HL-60/S4 treated with phorbol 12-myristate 13-acetate at 8.2 ng/mL for 4 days and 3 days (cell line): ENCODE measurements at regions not wholly inside any gene's neighbourhood (a gene's known extent, or its start where the extent isn't known, plus 50 kb on each side); places are given as distances from the start of the nearest gene placed in this dataset.

Experiments used
- in situ Hi-C: fragments of 300-500 bp; cut with MboI; formaldehyde crosslinking; loops from 2 replicates; pipeline ENCODE4 v1.15.0; 2022; ENCODE audit warnings: low sequenced_read_pairs

DNA sequence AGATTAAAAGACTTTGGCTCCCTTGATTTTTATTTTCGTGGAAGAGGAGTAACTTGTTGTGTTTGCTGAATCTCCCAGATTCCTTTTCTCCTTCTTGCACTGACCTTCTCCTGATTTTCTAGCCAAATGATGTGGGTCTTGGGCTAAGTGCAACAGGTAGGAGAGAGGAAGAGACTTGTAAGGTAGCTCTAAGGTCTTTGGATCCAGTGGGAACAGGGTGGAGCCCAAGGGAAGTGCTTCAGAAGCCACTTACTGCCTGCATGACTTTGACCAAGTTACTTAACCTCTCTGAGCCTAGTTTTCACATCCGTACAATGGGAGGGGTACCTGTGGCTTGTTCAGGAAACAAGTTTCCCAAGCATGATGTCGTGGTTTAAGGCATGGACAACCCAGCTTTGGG, 111.3 kb upstream of the IRX3 start:
- in situ Hi-C loops = no loop called here

DNA sequence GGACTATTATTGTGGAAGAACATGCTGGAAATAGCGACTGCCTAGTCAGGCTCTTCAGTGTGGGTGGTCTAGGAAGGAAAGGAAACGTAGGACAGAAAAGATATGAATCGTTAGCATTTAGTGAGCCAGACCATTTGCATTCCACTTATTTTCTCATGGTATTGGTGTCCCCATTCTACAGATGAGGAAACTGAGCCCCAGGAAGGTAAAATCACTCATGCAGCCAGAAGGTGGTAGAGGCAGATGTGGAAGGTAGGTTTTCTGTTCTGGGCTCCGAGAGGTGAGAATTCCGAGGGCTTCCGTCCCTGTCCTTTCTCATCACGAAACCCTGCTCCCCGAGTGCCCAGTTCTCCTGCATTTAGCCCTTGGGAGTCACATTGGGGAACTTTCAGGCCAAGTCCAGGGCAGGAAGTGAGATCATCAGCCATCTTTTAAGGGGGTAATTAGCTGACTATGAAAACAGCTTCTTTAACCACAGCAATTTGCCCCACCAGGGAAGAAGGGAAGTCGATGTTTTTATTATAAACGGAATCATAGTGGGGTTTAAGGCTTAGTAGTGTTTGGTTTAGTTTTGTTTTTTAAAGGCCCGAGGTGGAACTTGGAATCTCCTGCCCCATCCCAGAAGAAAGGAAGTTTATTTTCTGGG, 110.7 kb upstream of the IRX3 start:
- in situ Hi-C loops = no loop called here

DNA sequence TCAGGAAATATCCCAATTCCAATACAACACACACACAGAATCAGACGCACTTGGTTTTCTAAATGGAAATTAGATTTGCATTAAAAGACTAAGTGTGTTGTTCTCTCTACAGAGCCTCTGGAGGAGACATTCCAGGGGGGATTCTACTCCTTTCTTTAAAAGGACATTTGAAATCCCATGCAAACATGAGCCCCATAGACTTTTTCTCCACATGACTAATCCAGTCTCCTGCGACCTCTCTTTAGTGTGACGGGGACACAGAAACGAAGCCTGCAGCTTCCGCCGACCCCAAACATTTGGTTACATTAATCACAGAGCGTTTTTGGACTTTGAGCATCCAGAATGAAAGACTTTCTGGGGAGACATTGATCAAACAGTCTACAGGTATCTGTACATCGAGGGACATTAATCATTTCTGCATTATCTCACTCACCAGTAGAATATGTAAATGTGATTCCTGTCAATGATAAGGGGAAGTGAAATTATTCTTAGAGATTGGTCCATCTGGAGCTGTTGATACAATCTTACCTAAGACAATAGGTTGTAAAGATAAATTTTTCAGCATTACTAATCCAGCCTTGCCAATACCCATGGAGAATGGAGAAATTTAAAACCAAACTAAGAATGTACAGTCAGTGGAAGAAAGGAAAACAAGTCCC, 103.4 kb upstream of the IRX3 start:
- in situ Hi-C loops = no loop called here

DNA sequence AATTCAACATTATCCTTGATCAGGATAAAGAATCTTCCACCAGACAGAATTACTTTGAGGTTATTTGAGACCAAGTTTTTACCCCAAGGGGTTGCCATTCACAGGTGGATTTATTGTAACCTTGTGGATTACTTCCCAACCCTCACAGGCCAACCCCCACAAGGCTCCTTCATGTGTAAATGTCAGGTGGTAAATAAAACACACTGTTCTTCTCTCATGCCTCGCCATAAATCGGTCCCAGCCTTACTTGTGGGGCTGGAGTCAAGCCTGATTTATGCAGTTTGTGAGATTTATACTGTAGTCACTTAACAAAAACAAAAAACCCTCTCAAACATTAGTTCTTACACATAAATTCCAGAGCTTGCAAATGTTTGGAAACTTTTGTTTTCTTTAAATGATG, 98.6 kb upstream of the IRX3 start:
- in situ Hi-C loops = no loop called here

DNA sequence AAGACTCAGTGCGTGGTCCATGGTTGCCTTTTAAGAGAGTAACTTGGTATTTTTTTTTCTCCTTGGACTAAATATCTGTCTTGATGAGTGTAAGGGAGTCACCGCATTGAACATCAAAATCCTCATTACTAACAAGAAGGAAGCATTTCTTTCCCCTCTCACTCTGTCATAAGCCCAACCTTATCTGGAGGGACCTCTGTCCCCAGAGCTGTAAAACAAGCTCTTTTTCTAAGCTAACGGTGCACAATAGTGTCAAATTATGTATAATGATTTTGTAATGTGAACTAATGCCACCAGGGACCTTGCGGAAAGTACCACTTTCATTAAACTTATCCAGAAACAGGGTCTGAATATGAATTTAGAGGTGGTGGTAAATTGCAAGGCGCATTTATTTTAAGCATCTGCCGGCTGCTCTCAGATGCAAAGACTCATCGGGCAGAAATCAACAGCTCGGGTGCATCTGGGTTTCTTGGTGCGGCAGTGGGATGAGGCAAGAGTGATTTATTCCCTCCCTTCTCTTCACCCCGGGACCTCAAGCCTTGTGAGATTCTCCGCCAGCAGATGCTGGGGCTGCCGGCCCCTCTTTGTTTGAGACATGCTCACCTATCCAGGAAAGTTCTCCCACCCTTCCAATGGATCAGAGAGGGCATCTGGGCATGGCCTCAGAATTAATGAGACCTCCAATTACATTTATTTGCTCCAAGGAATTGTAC, 95.2 kb upstream of the IRX3 start:
- in situ Hi-C loops = no loop called here

DNA sequence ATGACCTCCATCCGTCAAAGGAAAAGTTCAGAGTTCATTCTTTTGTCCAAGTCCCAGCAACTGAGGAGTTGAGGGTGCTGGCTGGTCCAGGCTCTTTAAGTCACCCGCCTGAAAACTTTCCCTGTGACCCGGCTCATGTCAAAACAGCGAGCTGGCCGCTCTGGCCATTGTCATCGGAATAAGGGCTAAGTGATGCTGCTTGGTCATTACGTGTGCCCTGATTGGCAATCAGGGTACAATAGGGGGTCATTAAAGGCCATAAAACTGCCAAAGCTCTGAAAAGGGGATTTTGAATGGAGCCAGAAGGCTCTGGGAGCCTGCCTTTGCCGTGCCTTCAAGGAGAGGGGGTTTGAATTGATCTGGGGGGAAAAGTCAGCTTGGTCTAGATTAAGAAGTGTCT, 88.5 kb upstream of the IRX3 start:
- in situ Hi-C loops = no loop called here

DNA sequence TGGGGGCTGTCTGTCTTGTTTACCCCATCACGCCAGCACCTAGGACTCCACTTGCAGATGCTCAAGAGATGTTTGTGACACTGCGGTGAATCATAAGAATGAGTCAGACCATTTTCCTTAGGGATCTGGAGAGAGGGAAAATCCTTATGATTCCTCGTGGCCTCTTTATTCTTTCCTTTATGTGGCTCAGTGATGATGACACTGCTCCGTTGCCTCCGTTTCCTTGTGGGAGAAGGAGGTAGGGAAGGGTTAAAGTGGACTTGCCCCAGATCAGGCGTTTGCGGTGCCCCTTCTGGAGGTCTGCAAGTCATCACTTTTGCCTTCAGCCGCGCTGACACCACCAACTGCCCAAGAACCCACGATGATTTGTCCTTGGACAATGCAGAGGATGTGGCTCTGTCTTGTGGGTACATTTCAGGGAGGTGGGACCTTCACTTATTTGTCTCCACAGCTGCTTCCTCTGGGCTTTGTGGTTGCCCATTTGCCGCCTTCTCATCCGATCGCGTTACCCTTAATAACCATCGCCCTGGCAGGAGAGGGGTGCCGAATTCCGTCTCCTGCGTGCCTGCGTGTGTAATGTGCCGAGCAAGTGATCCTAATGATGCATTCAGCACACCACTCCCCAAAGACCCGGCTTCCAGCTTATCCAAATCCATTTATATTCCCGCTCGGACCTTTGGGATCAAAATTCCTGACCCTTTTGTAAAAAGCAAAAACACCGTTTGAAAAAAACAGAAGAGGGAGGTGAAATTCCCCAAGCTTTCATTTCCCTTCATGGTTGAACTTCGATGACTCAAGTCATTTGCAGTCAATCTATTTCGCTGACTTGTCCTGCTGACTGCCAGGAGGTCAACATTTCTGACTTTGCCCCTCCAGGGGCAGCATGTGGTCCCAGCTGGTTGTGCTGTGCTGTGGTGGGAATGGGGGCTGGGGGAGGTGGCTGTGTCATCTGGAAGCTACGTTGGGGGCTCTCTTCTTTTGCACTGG, 87.2 kb upstream of the IRX3 start:
- in situ Hi-C loops = no loop called here

DNA sequence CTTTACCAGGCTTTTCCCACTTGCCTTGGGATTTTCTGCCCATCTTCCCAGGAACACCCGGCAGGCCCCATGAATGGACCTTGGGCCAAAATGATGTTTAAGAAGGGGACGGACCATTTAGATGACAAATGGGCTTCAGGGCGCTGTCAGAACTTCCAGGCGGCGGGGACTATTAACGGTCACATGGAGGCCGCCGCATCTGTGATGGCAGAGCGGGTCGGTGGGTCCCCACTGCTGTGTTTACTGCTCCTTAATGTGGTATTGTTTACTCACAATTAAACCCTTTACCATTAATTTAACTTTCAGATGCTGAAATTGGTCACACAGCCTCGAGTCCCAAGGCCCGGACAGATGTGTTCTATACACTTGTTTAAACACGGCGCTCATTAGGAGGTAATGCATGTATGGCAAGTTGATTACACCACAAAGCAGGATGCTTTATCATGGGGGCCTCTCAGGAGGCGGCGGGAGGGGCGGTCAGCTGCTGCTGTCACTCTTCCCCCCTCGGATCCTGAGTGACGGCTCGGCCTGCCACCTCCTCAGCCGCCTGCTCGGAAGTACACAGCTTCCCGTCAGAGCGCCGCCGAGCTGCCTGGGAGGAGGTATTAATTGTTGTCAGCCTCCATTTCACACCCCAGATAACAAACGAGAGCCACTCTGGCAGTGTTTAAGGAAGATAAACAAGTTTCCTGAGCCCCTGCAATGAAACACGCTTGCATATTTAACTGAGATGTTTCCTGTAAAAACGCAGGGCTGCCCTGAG, 83.9 kb upstream of the IRX3 start:
- in situ Hi-C loops = no loop called here

DNA sequence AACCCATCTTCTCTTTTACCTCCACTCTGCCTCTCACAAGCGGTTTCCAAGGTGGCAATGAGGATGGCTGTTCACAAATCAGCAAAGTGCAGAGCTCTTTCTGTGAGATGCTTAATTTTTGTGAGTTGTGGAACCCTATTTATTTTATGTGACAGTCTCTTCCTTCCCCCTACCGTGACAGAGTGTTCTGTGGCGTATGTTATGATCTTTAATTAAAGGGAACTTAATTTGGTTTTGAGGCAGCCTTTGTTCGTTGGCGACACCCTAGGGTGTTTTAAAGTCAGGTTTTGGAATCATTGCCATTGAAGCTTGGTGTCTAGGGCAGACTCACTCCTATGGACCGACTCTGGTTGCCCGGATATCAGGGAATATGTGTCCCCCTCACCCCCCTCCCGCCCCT, 83.3 kb upstream of the IRX3 start:
- in situ Hi-C loops = no loop called here

DNA sequence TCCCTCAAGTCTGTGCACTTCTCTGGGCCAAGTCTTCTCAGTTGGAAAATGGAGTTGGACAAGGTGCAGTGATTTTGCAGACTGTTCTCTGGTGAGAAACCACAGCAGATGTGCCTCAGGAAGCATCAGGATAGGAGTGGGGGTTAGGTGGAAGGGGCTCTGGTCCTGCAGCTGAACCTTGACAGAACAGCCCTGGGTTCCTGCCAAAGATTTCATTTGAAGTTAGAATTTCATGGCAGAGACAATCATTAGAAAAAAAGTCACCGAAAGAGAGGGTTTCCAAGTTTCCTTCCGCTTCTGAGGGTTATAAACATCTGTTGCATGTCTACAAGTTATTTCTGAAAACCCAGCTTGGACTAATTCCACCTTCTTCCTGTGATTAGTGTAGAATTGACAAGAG, 80.4 kb upstream of the IRX3 start:
- in situ Hi-C loops = no loop called here

DNA sequence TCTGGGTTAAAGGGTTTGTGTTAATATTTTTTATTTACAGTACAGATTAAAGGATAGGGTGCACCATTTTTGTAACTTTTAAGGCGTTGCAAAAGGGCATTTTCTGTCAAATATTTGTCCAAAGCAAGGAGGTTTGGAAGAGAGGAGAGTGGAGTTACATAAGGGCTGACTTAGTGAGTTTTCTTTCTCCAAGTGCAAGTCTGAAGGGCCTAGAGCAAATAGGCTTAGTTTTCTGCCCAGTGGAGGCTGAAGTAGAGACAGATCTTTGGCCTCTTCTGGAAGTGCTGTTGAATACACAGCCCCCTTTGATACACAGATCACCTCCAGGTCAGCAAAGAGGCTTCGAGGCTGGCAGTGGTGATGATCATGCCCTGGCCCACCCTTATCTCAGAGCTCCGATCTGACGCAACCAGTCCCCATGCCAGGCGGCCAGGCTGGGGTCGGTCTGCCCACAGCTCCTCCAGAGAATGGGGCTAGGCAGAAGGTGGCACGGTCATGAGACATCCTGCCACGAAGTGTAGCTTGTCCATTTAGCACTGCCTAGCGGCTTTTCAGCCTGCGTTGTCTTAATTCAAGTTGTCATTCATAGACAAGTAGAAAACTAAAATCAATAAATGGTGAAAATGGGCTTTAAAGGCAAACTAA, 79.5 kb upstream of the IRX3 start:
- in situ Hi-C loops = no loop called here

DNA sequence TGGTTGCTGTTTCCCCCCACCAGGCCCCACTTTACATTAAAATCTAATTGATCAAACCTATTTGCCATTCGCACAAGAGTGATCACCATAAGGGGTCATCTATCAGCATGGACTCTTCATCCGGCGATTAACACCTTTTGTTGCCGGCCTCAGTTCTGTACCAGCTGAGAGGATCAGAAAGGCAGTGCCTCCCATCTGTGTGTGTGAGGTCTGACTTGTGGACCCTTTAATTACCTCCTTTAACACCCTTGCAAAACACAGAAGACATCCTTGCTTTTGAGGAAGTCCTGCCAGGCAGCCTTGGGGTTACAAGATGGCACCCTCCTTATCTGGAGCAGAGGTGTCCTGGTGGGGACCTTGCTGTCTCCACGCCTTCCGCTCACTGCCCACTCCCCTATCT, 77.2 kb upstream of the IRX3 start:
- in situ Hi-C loops = no loop called here

DNA sequence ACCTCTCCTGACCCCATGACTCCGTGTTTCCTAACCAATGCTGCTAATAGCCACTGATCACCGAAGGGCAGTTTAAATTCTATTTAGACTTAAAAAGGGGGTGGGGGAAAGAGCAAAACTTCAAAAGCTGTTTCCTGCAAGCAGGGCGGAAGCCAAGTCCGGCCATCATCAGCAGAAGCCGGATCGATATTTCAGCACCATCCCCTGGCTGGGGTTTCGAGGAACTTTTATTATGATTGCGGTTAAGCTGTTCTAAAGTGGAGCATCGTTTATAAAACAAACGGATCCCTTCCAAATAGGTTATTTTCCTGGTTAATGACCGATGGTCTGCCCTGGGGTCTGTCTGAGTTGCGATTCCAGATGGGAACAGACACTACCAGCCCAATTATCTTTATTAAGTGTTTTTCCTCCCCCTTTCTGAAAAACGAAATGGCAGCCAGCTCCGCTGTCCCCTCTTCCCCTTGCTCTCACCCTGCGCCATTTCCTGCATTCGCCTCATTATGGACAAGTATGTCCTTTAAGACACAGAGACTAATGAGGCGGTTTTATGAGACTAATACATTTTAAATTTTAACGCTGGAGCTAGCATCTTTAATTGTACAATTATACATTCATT, 76.1 kb upstream of the IRX3 start:
- in situ Hi-C loops = no loop called here

DNA sequence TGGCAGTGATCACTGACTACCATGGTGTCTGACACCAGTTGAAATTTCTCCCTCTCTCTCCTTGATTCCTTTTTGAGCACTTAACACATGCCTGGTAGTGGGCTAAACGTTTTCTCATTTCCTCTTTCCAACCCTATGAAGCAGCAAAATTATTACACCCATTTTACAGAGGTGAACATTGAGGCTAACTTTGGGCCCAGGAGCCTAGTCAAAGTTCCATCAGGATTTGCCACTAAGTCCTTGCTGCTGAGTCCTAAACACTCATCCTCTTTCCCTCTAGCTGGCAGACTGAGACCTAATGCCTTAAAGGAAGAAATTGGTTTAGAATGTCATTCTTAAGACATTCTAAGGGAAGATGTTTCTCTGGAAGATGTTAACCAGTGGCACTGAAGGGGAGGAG, 74.7 kb upstream of the IRX3 start:
- in situ Hi-C loops = no loop called here

DNA sequence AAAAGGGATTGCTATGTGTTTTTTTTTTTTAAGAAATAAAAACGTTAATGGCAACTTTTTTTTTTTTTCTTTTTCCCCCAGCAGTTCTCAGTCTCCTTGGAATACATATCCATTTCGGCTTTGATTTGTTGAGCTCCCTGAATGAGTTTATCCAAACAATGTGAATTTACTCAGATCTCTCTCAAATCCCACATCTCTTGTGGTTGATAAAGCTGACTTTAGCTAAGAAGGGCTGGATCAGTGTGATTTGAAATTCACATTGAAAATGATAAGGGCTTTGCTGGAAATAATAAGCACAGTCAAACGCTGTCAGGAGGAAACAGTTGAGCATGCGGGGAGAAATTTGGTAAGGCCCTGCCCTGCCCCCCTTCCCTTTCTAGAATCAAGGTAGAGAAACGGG, 74.1 kb upstream of the IRX3 start:
- in situ Hi-C loops = no loop called here

DNA sequence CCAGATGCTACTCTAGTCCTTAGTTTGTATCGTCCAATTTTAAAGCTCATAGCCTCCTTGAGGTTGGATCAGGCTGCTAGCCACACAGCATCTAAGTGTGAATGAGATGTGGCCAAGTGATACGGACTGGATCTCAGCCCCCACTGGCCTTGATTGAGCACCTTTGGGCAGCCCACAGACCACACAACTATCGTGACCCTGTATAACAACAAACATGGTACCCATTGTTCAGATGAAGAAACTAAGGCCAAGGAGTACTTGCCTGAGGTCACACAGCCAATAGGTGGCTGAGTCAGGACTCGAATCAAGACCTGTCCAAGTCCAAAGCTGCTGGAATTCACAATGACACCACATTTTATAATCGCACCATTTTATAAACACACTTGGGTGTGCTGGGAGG, 73.0 kb upstream of the IRX3 start:
- in situ Hi-C loops = no loop called here

DNA sequence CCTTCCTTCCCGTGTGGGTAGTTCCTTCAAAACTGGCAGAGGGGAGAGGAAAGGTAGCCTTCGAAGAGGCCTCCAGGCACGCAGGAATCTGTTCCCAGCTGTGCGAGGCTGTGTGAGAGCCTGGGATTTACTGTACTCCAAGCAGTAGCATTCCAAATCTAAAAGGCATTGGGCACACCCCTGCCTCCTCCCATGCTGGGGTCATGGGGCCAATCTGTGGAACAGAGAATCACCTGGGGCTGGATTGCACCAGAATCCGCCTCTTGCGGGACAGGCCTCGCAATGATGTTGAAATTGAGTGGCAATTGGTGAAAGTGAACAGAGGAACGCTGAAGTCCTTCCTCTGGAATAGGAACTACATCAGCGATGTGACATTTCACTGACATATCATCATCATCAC, 72.5 kb upstream of the IRX3 start:
- in situ Hi-C loops = no loop called here

DNA sequence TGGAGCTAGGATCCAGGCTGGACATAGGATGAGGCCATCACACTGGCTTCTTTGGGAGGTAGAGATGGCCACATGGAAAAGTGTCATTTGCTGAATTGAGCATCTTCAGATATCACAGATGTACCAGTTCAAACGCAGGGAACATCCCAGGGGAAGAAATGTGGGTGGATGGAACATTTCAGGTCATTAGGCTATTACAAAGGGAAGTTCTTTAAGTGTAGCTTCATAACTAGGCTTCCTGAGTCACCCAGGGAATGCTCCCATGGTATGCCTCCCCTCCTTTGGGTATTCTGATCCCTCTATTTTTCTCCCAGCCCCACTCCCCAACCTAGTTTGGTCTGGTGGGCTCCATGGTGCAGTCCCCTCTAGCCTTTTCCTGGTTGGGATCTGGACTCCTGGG, 69.8 kb upstream of the IRX3 start:
- in situ Hi-C loops = no loop called here

DNA sequence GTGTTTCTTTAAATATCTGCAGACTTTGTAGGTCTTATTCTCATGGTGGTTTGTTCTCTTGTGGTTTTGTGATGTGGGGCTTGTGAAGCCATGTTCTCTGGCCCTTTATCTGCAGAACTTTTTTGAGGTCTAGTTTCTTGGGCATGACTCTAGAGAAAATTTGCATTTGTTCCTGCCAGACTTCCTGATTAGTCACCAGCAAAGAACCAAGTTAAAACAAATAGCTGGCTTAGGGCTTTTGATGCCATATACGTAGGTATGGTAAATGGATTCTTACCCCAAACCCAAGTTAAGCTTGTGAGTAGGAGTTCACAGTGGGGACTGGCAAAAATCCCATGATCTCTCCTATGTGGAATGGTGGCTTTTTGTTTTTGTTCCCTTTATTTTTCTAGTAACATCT, 68.7 kb upstream of the IRX3 start:
- in situ Hi-C loops = no loop called here

DNA sequence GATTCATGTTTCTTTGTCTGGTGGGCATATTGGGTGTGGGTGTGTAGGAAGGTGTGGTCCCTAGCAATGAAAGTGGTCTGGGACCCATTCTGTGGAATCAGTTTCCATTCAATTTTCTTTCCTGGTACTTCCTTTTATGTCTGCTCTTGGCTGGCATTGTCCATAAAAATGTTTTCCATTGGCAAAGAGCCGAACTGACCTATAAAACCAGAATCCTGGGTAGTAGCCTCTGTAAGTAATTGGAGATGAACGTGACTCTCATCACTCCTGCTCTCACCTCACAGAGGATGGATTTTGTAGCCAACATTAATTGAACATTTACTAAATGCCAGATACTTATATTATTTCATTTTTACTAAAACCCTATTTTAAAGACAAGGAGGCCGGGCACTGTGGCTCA, 66.5 kb upstream of the IRX3 start:
- in situ Hi-C loops = no loop called here
